Skin epidermis (tissue), 12 donors: ENCODE measurements at regions not wholly inside any gene's neighbourhood (a gene's known extent, or its start where the extent isn't known, plus 50 kb on each side); places are given as distances from the start of the nearest gene placed in this dataset.

Experiments used
- H3K27ac ChIP-seq, 21 experiments: fragments of 200-600 bp; sonication (generic) in 11 of 21; one replicate each; pipeline ENCODE4 v1.5.0; 2020; ENCODE audit warnings: mild to moderate bottlenecking in 3 of 21, inconsistent platforms in 2 of 21, moderate library complexity in 2 of 21
- H3K4me3 ChIP-seq, 7 experiments: fragments of 200-600 bp; sonication (generic) in 2 of 7; one replicate each; pipeline ENCODE4 v1.5.0; 2020; ENCODE audit warnings: inconsistent platforms in 2 of 7, mild to moderate bottlenecking in 2 of 7, moderate library complexity in 1 of 7

GRCh38 chr6:56310241-56310640 lies 62.9 kb upstream of the COL21A1 start:
- H3K27ac ChIP-seq = no peak overlapping the region
- no peak overlapping the region for H3K4me3 ChIP-seq

- H3K27ac ChIP-seq = no peak overlapping the region
- H3K4me3 ChIP-seq = no peak overlapping the region
Measured at GRCh38 chr6:56299916-56300315, 52.5 kb upstream of the COL21A1 start.

- Histone ChIP-seq H3K27ac (no peak overlapping the region), H3K4me3 (no peak overlapping the region)
Measured at GRCh38 chr6:56297022-56297989, 49.9 kb upstream of the COL21A1 start.
